Motor neuron (in vitro differentiated cells): ENCODE measurements at regions not wholly inside any gene's neighbourhood (a gene's known extent, or its start where the extent isn't known, plus 50 kb on each side); places are given as distances from the start of the nearest gene placed in this dataset.

Source experiments
- ATAC-seq, 8 experiments: fragments of 200-7000 bp; cut with Tn5 transposase; replicated peaks in 6 of 8; 2 replicates each; pipeline ENCODE4 v1.8.0; 2021; ENCODE audit warnings: mild to moderate bottlenecking in 8 of 8, moderate library complexity in 8 of 8
- H3K27ac ChIP-seq, 2 donors: fragments of 250-450 bp; sonication (Bioruptor Pico); 2 replicates each; pipeline ENCODE4 v1.9.0; 2021; ENCODE audit warnings: antibody characterized with exemption in 2 of 2, mild to moderate bottlenecking in 2 of 2, moderate library complexity in 1 of 2
- H3K4me1 ChIP-seq, 2 donors: fragments of 250-450 bp; sonication (Bioruptor Pico); replicated peaks in 1 of 2; 2 replicates each; pipeline ENCODE4 v1.6.1; 2021; ENCODE audit warnings: antibody characterized with exemption in 2 of 2, mild to moderate bottlenecking in 2 of 2, moderate library complexity in 1 of 2
- H3K4me3 ChIP-seq, 5 donors: fragments of 250-450 bp; sonication (Bioruptor Pico); 2 replicates each; pipeline ENCODE4 v1.9.0; 2021; ENCODE audit warnings: antibody characterized with exemption in 5 of 5, mild to moderate bottlenecking in 5 of 5, moderate library complexity in 4 of 5
- WGBS, 10 experiments: fragments of 450-650 bp; shearing (Covaris generic); methylation state at CpG; one replicate each; pipeline ENCODE4 v1.0.0; 2022; 5-methylcytosine and 5-hydroxymethylcytosine counted together
- in situ Hi-C, 9 experiments: fragments of 400-800 bp; cut with MboI; loops; one replicate each; pipeline ENCODE4 v1.15.0; 2021; ENCODE audit warnings: low sequenced_read_pairs in 9 of 9, low pct_unique_long_range_greater_than_20kb in 2 of 9; ENCODE audit not compliant: unreplicated experiment in 9 of 9

- in situ Hi-C loops = no loop called here
- no peak for ATAC-seq
- no peak overlapping the region for H3K4me3 ChIP-seq
- H3K27ac ChIP-seq = no peak overlapping the region
- H3K4me1 ChIP-seq = peaks cover 0 to 3% of the 10 kb centered on the region in 2 donors
- WGBS, 10 experiments = 0 to 70% (median 10%) methylated on average over 1 to 3 of the region's 3 CpGs; no CpG with 5 or more reads in 1 of the 10 experiments
Observed at GRCh38 chr16:8278031-8278580, 312.2 kb downstream of the TMEM114 start.

GRCh38 chr16:8271344-8271743 is 319.0 kb downstream of the TMEM114 start:
- no peak overlapping the region for H3K4me3 ChIP-seq
- in situ Hi-C loops = no loop called here
- no peak overlapping the region for H3K27ac ChIP-seq
- WGBS, 10 experiments = 7 to 83% (median 61%) methylated on average over 1 to 3 of the region's 3 CpGs
- H3K4me1 ChIP-seq = no peaks in the 10 kb centered on the region
- no peak for ATAC-seq

- ATAC-seq = no peak
- Histone ChIP-seq H3K27ac (no peak overlapping the region), H3K4me1 (no peaks in the 10 kb centered on the region), H3K4me3 (no peak overlapping the region)
- in situ Hi-C loops = no loop called here
- WGBS, 10 experiments = 0 to 86% (median 20%) methylated on average over 1 to 4 of the region's 4 CpGs; no CpG with 5 or more reads in 2 of the 10 experiments
Observed at GRCh38 chr16:8262299-8262698, 328.0 kb downstream of the TMEM114 start.

GRCh38 chr16:8260140-8260539 is 330.2 kb downstream of the TMEM114 start:
- no peak overlapping the region for H3K27ac ChIP-seq
- ATAC-seq = no peak
- H3K4me3 ChIP-seq = no peak overlapping the region
- WGBS, 10 experiments = 0 to 50% (median 23%) methylated on average over 1 to 2 of the region's 3 CpGs; no CpG with 5 or more reads in 4 of the 10 experiments
- H3K4me1 ChIP-seq = no peaks in the 10 kb centered on the region
- in situ Hi-C loops = no loop called here

GRCh38 chr16:8258523-8258922 is 331.8 kb downstream of the TMEM114 start:
- ATAC-seq = no peak
- in situ Hi-C loops = no loop called here
- H3K4me1 ChIP-seq = no peaks in the 10 kb centered on the region
- H3K27ac ChIP-seq = no peak overlapping the region
- no peak overlapping the region for H3K4me3 ChIP-seq
- WGBS, 10 experiments = 0 to 80% (median 30%) methylated on average over 1 to 5 of the region's 7 CpGs

- Histone ChIP-seq H3K27ac (no peak overlapping the region), H3K4me1 (no peaks in the 10 kb centered on the region), H3K4me3 (no peak overlapping the region)
- WGBS, 10 experiments = 0 to 100% (median 60%) methylated on average over 1 to 3 of the region's 3 CpGs; no CpG with 5 or more reads in 3 of the 10 experiments
- in situ Hi-C loops = no loop called here
- no peak for ATAC-seq
Observed at GRCh38 chr16:8257561-8257960, 332.8 kb downstream of the TMEM114 start.

- Histone ChIP-seq H3K4me3 (no peak overlapping the region), H3K4me1 (no peaks in the 10 kb centered on the region), H3K27ac (no peak overlapping the region)
- 29 to 100% (median 33%) methylated on average over 1 to 4 of the region's 4 CpGs; no CpG with 5 or more reads in 7 of the 10 experiments for WGBS, 10 experiments
- in situ Hi-C loops = no loop called here
- no peak for ATAC-seq
Observed at GRCh38 chr16:8254405-8254804, 335.9 kb downstream of the TMEM114 start.

- Histone ChIP-seq H3K4me1 (peaks cover 0 to 4% of the 10 kb centered on the region in 2 donors), H3K4me3 (no peak overlapping the region), H3K27ac (no peak overlapping the region)
- 0 to 100% (median 62%) methylated on average over 1 to 5 of the region's 5 CpGs; no CpG with 5 or more reads in 2 of the 10 experiments for WGBS, 10 experiments
- ATAC-seq = no peak
- in situ Hi-C loops = no loop called here
Observed at GRCh38 chr16:8253718-8254117, 336.6 kb downstream of the TMEM114 start.

GRCh38 chr16:8251727-8252126 is 338.6 kb downstream of the TMEM114 start:
- in situ Hi-C loops = no loop called here
- Histone ChIP-seq H3K4me3 (no peak overlapping the region), H3K27ac (no peak overlapping the region), H3K4me1 (peaks cover 0 to 19% of the 10 kb centered on the region in 2 donors)
- WGBS, 10 experiments = 0 to 77% (median 0%) methylated on average over 1 to 2 of the region's 2 CpGs; no CpG with 5 or more reads in 3 of the 10 experiments
- ATAC-seq = no peak

GRCh38 chr16:8251298-8251697 is 339.0 kb downstream of the TMEM114 start:
- H3K4me1 ChIP-seq = peaks cover 0 to 19% of the 10 kb centered on the region in 2 donors
- no peak overlapping the region for H3K27ac ChIP-seq
- no peak overlapping the region for H3K4me3 ChIP-seq
- WGBS, 10 experiments = 0 to 93% (median 54%) methylated on average over 2 to 3 of the region's 3 CpGs
- ATAC-seq = no peak
- in situ Hi-C loops = no loop called here

- ATAC-seq = peak in 2 of 8 experiments; percentile 42 to 57
- 0 to 84% (median 39%) methylated on average over 1 to 7 of the region's 8 CpGs; no CpG with 5 or more reads in 1 of the 10 experiments for WGBS, 10 experiments
- Histone ChIP-seq H3K27ac (no peak overlapping the region), H3K4me3 (no peak overlapping the region), H3K4me1 (peaks cover 0 to 19% of the 10 kb centered on the region in 2 donors)
- in situ Hi-C loops = no loop called here
Observed at GRCh38 chr16:8247993-8248392, 342.3 kb downstream of the TMEM114 start.

GRCh38 chr16:8243981-8244380 is 346.3 kb downstream of the TMEM114 start:
- in situ Hi-C loops = no loop called here
- 0 to 100% (median 41%) methylated on average over 1 to 4 of the region's 4 CpGs; no CpG with 5 or more reads in 4 of the 10 experiments for WGBS, 10 experiments
- no peak for ATAC-seq
- H3K27ac ChIP-seq = no peak overlapping the region
- no peak overlapping the region for H3K4me3 ChIP-seq
- peaks cover 0 to 23% of the 10 kb centered on the region in 2 donors for H3K4me1 ChIP-seq

GRCh38 chr16:8241408-8241807 is 348.9 kb downstream of the TMEM114 start:
- H3K27ac ChIP-seq = no peak overlapping the region
- in situ Hi-C loops = no loop called here
- ATAC-seq = no peak
- 0 to 74% (median 29%) methylated on average over 1 to 3 of the region's 3 CpGs; no CpG with 5 or more reads in 3 of the 10 experiments for WGBS, 10 experiments
- H3K4me3 ChIP-seq = no peak overlapping the region
- H3K4me1 ChIP-seq = peaks cover 0 to 6% of the 10 kb centered on the region in 2 donors

GRCh38 chr16:8239443-8239842 is 350.9 kb downstream of the TMEM114 start:
- H3K27ac ChIP-seq = no peak overlapping the region
- no peak overlapping the region for H3K4me3 ChIP-seq
- 0 to 80% (median 33%) methylated on average over 1 to 2 of the region's 2 CpGs; no CpG with 5 or more reads in 3 of the 10 experiments for WGBS, 10 experiments
- peak in 1 of 8 experiments; percentile 60 for ATAC-seq
- peaks cover 0 to 6% of the 10 kb centered on the region in 2 donors for H3K4me1 ChIP-seq
- in situ Hi-C loops = no loop called here
